SK-N-SH (cell line): ENCODE measurements at regions not wholly inside any gene's neighbourhood (a gene's known extent, or its start where the extent isn't known, plus 50 kb on each side); places are given as distances from the start of the nearest gene placed in this dataset.

Experiments
- CTCF ChIA-PET: fragments of 300-600, 350-600 bp; formaldehyde crosslinking; extraction: SDS; loops from one replicate; lab custom pipeline; 2021; lab: Yijun Ruan, JAX
- POLR2A ChIA-PET: fragments of 350-600 bp; sonication (Branson Sonifier 250); formaldehyde crosslinking; extraction: SDS; loops from one replicate; lab custom pipeline; 2020; ENCODE audit warnings: antibody characterized with exemption, inconsistent platforms; lab: Yijun Ruan, JAX
- DNase-seq: peaks from one replicate; pipeline ENCODE4 v3.0.0; 2012
- H2AFZ ChIP-seq: fragments of 200-600 bp; sonication (generic); 2 replicates; pipeline ENCODE4 v1.8.1; 2016; ENCODE audit warnings: antibody characterized with exemption, mild to moderate bottlenecking, low read depth
- H3F3A ChIP-seq: fragments of 200-600 bp; sonication (generic); replicated peaks from 2 replicates; pipeline ENCODE3; 2016; ENCODE audit warnings: antibody characterized with exemption, mild to moderate bottlenecking; ENCODE audit not compliant: insufficient read depth
- H3K27ac ChIP-seq, 2 experiments: fragments of 200-500 bp in 1 of 2; fragments of 200-600 bp in 1 of 2; sonication (Bioruptor generic) in 1 of 2; sonication (generic), shearing (Covaris generic) in 1 of 2; 2 replicates each; pipeline versions ENCODE4 v1.5.1 to v1.6.1; 2014 to 2016; ENCODE audit warnings: low read depth in 2 of 2, inconsistent platforms in 1 of 2, low read length in 1 of 2, mild to moderate bottlenecking in 1 of 2, mixed read lengths in 1 of 2
- H3K27me3 ChIP-seq: fragments of 200-600 bp; sonication (generic), shearing (Covaris generic); 2 replicates; pipeline ENCODE4 v1.6.1; 2016; ENCODE audit warnings: mixed run types; ENCODE audit not compliant: insufficient read depth
- H3K36me3 ChIP-seq, 2 experiments: fragments of 200-500 bp in 1 of 2; fragments of 200-600 bp in 1 of 2; sonication (Bioruptor generic) in 1 of 2; sonication (generic) in 1 of 2; replicated peaks in 1 of 2; 2 replicates each; pipeline versions ENCODE3 to v1.5.1; 2014 to 2016; ENCODE audit warnings: low read length in 1 of 2, mild to moderate bottlenecking in 1 of 2; ENCODE audit not compliant: insufficient read depth in 2 of 2, control insufficient read depth in 1 of 2
- H3K4me1 ChIP-seq, 2 experiments: fragments of 200-500 bp in 1 of 2; fragments of 200-600 bp in 1 of 2; sonication (Bioruptor generic) in 1 of 2; sonication (generic), shearing (Covaris generic) in 1 of 2; 2 replicates each; pipeline versions ENCODE4 v1.5.1 to v1.6.1; 2014 to 2016; ENCODE audit warnings: low read depth in 1 of 2, low read length in 1 of 2, mixed run types in 1 of 2; ENCODE audit not compliant: insufficient read depth in 2 of 2, control insufficient read depth in 1 of 2
- H3K4me2 ChIP-seq: fragments of 200-600 bp; sonication (generic), shearing (Covaris generic); 2 replicates; pipeline ENCODE4 v1.6.1; 2017; ENCODE audit warnings: mixed run types
- H3K4me3 ChIP-seq, 2 experiments: fragments of 200-500 bp in 1 of 2; fragments of 200-600 bp in 1 of 2; sonication (Bioruptor generic) in 1 of 2; sonication (generic), shearing (Covaris generic) in 1 of 2; 2 replicates each; pipeline versions ENCODE4 v1.5.1 to v1.8.1; 2014 to 2016; ENCODE audit warnings: low read depth in 2 of 2, inconsistent platforms in 1 of 2, low read length in 1 of 2, mild to moderate bottlenecking in 1 of 2, mixed read lengths in 1 of 2, moderate library complexity in 1 of 2
- H3K79me2 ChIP-seq: fragments of 200-600 bp; sonication (generic); 2 replicates; pipeline ENCODE4 v1.8.1; 2017; ENCODE audit warnings: mild to moderate bottlenecking; ENCODE audit not compliant: insufficient read depth
- H3K9ac ChIP-seq: fragments of 200-600 bp; sonication (generic); 2 replicates; pipeline ENCODE4 v1.6.1; 2017; ENCODE audit warnings: mixed run types
- H3K9me2 ChIP-seq: fragments of 200-600 bp; sonication (generic); 2 replicates; pipeline ENCODE4 v1.6.1; 2017; ENCODE audit warnings: mixed run types
- H3K9me3 ChIP-seq: fragments of 200-600 bp; sonication (generic); 2 replicates; pipeline ENCODE4 v1.6.1; 2017; ENCODE audit warnings: mixed run types, mild to moderate bottlenecking, moderate library complexity
- H4K20me1 ChIP-seq: fragments of 200-600 bp; sonication (generic); 2 replicates; pipeline ENCODE4 v1.6.1; 2017; ENCODE audit warnings: mild to moderate bottlenecking, mixed run types; ENCODE audit not compliant: insufficient read depth
- CHD2 ChIP-seq: fragments of 150-350 bp; IDR thresholded peaks from 2 replicates; pipeline ENCODE4 v1.6.1; 2018; ENCODE audit warnings: low read length; ENCODE audit not compliant: partially characterized antibody
- FOXJ3 ChIP-seq: sonication (generic); formaldehyde crosslinking; IDR thresholded peaks from 2 replicates; pipeline ENCODE4 v1.5.1; 2020; ENCODE audit warnings: mild to moderate bottlenecking, missing genetic modification reagents
- GABPA ChIP-seq: IDR thresholded peaks from 2 replicates; pipeline ENCODE4 v1.4.0; 2012; ENCODE audit warnings: low read depth, mild to moderate bottlenecking
- IRF3 ChIP-seq: fragments of 150-350 bp; IDR thresholded peaks from 2 replicates; pipeline ENCODE4 v1.6.1; 2016; ENCODE audit warnings: mild to moderate bottlenecking, low read depth, low read length
- JUND ChIP-seq: IDR thresholded peaks from 2 replicates; pipeline ENCODE4 v1.4.0; 2012
- MAX ChIP-seq: IDR thresholded peaks from 2 replicates; pipeline ENCODE4 v1.4.0; 2012; ENCODE audit warnings: low read depth
- MXI1 ChIP-seq: IDR thresholded peaks from 2 replicates; pipeline ENCODE4 v1.6.1; 2012; ENCODE audit warnings: mild to moderate bottlenecking, low read depth, low read length, improper control_type of control experiment
- NFIC ChIP-seq: IDR thresholded peaks from 2 replicates; pipeline ENCODE4 v1.4.0; 2012; ENCODE audit warnings: borderline replicate concordance
- NRF1 ChIP-seq: IDR thresholded peaks from 2 replicates; pipeline ENCODE4 v1.6.1; 2012; ENCODE audit warnings: low read depth, mild to moderate bottlenecking, low read length
- RAD21 ChIP-seq: IDR thresholded peaks from 2 replicates; pipeline ENCODE4 v1.6.1; 2012; ENCODE audit warnings: mild to moderate bottlenecking, low read length
- RFX5 ChIP-seq: IDR thresholded peaks from 2 replicates; pipeline ENCODE4 v1.6.1; 2012; ENCODE audit warnings: mild to moderate bottlenecking, improper control_type of control experiment, low read length
- RXRA ChIP-seq: IDR thresholded peaks from 2 replicates; pipeline ENCODE4 v1.4.0; 2012; ENCODE audit warnings: low read depth, mild to moderate bottlenecking, borderline replicate concordance
- SIN3A ChIP-seq: IDR thresholded peaks from 2 replicates; pipeline ENCODE4 v1.6.1; 2012; ENCODE audit warnings: low read depth, mild to moderate bottlenecking, low read length, moderate library complexity, borderline replicate concordance
- TCF12 ChIP-seq: IDR thresholded peaks from 2 replicates; pipeline ENCODE4 v1.4.0; 2012
- TEAD4 ChIP-seq: IDR thresholded peaks from 2 replicates; pipeline ENCODE4 v1.4.0; 2012; ENCODE audit warnings: mild to moderate bottlenecking, borderline replicate concordance; ENCODE audit not compliant: insufficient read depth
- USF1 ChIP-seq: IDR thresholded peaks from 2 replicates; pipeline ENCODE4 v1.4.0; 2012; ENCODE audit warnings: low read depth, borderline replicate concordance
- YY1 ChIP-seq: IDR thresholded peaks from 2 replicates; pipeline ENCODE4 v1.4.0; 2012; ENCODE audit warnings: low read depth, mild to moderate bottlenecking
- WGBS: methylation state at CpG from one replicate; pipeline ENCODE4 v1.1.6; 2017; ENCODE audit warnings: low lambda C conversion rate; 5-methylcytosine and 5-hydroxymethylcytosine counted together

- no peak for TF ChIP-seq NRF1
- TF ChIP-seq RAD21: no peak
- TF ChIP-seq RFX5: no peak
- TF ChIP-seq RXRA: no peak
- no peak for TF ChIP-seq MAX
These were observed 434.6 kb upstream of the RGS6 start (continued) for GRCh38 chr14:71497645-71498086.

- peak overlapping the region in 1 of 2 experiments; percentile 2; a peak in 1 of 4 replicates for H3K27ac ChIP-seq
- H3F3A ChIP-seq: peaks cover 7% of the 10 kb centered on the region
- POLR2A ChIA-PET: no interaction called here
- no peak for TF ChIP-seq NFIC
- TF ChIP-seq GABPA: no peak
- TF ChIP-seq MXI1: no peak
- no peak for TF ChIP-seq YY1
- TF ChIP-seq JUND: no peak
- TF ChIP-seq IRF3: no peak
- TF ChIP-seq CHD2: no peak
- TF ChIP-seq SIN3A: no peak
- TF ChIP-seq TEAD4: no peak
- no peak for TF ChIP-seq USF1
- TF ChIP-seq, all 33 proteins: peak for 0
- CTCF ChIA-PET: interaction anchor here (1.0 kb wide), 1 partner anchor 14 kb away, joined by 3 read pairs; no protein-coding TSS in a partner anchor
- Histone ChIP-seq H4K20me1 (no peaks in the 10 kb centered on the region), H3K79me2 (peaks cover 61% of the 10 kb centered on the region), H3K9me3 (peaks cover 10% of the 10 kb centered on the region; the same call in 1 of the 2 replicates), H3K9me2 (no peaks in the 10 kb centered on the region), H3K4me1 (no peaks in the 10 kb centered on the region; a peak in 1 of 4 replicates), H3K36me3 (peaks cover 0 to 8% of the 10 kb centered on the region in 2 experiments), H2AFZ (no peak overlapping the region), H3K27me3 (no peaks in the 10 kb centered on the region), H3K4me3 (no peak overlapping the region), H3K9ac (no peak overlapping the region), H3K4me2 (0 out of 2 replicates have a peak overlapping the region, but pooled peaks have one; percentile 4)
- DNase-seq: no peak
- 42% methylated on average over 1 of the region's 1 CpG for WGBS
These were observed 434.0 kb upstream of the RGS6 start for GRCh38 chr14:71498212-71498611.

GRCh38 chr14:71499018-71499417 lies 433.2 kb upstream of the RGS6 start:
- Histone ChIP-seq H3F3A (peaks cover 10% of the 10 kb centered on the region), H3K4me1 (no peaks in the 10 kb centered on the region; a peak in 1 of 4 replicates), H3K27me3 (no peaks in the 10 kb centered on the region), H3K79me2 (peaks cover 55% of the 10 kb centered on the region), H3K4me2 (no peak overlapping the region), H3K4me3 (no peak overlapping the region), H3K9me2 (no peaks in the 10 kb centered on the region), H3K36me3 (peaks cover 0 to 8% of the 10 kb centered on the region in 2 experiments), H3K9ac (no peak overlapping the region), H4K20me1 (no peaks in the 10 kb centered on the region), H2AFZ (no peak overlapping the region), H3K27ac (no peak overlapping the region), H3K9me3 (peaks cover 10% of the 10 kb centered on the region; the same call in 1 of the 2 replicates)
- POLR2A ChIA-PET: no interaction called here
- 87% methylated on average over 3 of the region's 3 CpGs for WGBS
- no peak for DNase-seq
- TF ChIP-seq FOXJ3 (CRISPR knock-in tag): no peak
- TF ChIP-seq TCF12: no peak
- CTCF ChIA-PET: no interaction called here
